ENCODE measurements at regions not wholly inside any gene's neighbourhood (a gene's known extent, or its start where the extent isn't known, plus 50 kb on each side); places are given as distances from the start of the nearest gene placed in this dataset.

DNA sequence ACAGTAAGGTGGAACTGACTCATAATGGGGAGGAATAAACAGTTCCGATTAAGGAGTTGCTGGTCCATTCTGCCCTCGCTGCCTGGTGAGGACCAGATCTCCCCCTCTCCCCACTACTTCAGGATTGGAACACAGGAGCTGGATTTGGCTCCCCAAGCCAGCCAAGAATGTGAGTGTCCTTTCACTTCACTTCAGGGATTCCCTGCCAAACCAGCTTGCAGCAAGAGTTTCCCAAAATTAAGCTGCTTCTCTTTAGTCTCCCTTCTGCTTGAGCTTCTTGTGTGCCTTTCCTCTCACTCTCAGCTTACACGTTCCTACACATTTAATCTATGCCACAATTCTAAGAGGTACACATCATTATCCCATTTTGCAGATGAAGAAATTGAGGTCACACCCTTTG, 234.1 kb downstream of the BUD13 start:
- no peak for TF ChIP-seq POLR2A (IDR thresholded peaks at IDR 0.05)
- TF ChIP-seq, protein P1, sequence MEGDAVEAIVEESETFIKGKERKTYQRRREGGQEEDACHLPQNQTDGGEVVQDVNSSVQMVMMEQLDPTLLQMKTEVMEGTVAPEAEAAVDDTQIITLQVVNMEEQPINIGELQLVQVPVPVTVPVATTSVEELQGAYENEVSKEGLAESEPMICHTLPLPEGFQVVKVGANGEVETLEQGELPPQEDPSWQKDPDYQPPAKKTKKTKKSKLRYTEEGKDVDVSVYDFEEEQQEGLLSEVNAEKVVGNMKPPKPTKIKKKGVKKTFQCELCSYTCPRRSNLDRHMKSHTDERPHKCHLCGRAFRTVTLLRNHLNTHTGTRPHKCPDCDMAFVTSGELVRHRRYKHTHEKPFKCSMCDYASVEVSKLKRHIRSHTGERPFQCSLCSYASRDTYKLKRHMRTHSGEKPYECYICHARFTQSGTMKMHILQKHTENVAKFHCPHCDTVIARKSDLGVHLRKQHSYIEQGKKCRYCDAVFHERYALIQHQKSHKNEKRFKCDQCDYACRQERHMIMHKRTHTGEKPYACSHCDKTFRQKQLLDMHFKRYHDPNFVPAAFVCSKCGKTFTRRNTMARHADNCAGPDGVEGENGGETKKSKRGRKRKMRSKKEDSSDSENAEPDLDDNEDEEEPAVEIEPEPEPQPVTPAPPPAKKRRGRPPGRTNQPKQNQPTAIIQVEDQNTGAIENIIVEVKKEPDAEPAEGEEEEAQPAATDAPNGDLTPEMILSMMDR (IDR thresholded peaks at IDR 0.05) = no peak
